K562 (cell line): ENCODE measurements at regions not wholly inside any gene's neighbourhood (a gene's known extent, or its start where the extent isn't known, plus 50 kb on each side); places are given as distances from the start of the nearest gene placed in this dataset.

Source experiments
- FOS ChIP-seq: IDR thresholded peaks from 3 replicates; pipeline ENCODE4 v1.6.1; 2011; ENCODE audit not compliant: insufficient read length; ENCODE audit errors: extremely low read depth
- IRF1 ChIP-seq: sonication (generic); formaldehyde crosslinking; IDR thresholded peaks from 2 replicates; pipeline ENCODE4 v1.8.0; 2022; ENCODE audit warnings: missing genetic modification reagents, mild to moderate bottlenecking, borderline replicate concordance
- MYC ChIP-seq, 2 experiments: fragments of 250-450 bp in 1 of 2; sonication (Bioruptor Pico) in 1 of 2; IDR thresholded peaks; 2 replicates each; pipeline versions ENCODE4 v1.5.1 to v1.6.1; 2012 to 2021; ENCODE audit warnings: low read depth in 2 of 2, borderline replicate concordance in 1 of 2, improper control_type of control experiment in 1 of 2, low read length in 1 of 2, mild to moderate bottlenecking in 1 of 2, moderate library complexity in 1 of 2
- ZNF518B ChIP-seq: fragments of 250-450 bp; sonication (Bioruptor Pico); IDR thresholded peaks from 2 replicates; pipeline ENCODE4 v1.5.0; 2021; ENCODE audit warnings: mild to moderate bottlenecking, moderate library complexity

- TF ChIP-seq IRF1 (CRISPR knock-in tag): no peak
- no peak for TF ChIP-seq MYC (IDR thresholded peaks at IDR 0.05; ENCODE audit: low read depth, low read length)
- no peak for TF ChIP-seq MYC (CRISPR knock-in tag; IDR thresholded peaks at IDR 0.05; ENCODE audit: borderline replicate concordance, low read depth)
- TF ChIP-seq FOS: no peak
- TF ChIP-seq ZNF518B (CRISPR knock-in tag): no peak
These were observed 62.7 kb downstream of the MRPS30 start for GRCh38 chr5:44871401-44871800.
